ENCODE measurements at regions not wholly inside any gene's neighbourhood (a gene's known extent, or its start where the extent isn't known, plus 50 kb on each side); places are given as distances from the start of the nearest gene placed in this dataset.

DNA sequence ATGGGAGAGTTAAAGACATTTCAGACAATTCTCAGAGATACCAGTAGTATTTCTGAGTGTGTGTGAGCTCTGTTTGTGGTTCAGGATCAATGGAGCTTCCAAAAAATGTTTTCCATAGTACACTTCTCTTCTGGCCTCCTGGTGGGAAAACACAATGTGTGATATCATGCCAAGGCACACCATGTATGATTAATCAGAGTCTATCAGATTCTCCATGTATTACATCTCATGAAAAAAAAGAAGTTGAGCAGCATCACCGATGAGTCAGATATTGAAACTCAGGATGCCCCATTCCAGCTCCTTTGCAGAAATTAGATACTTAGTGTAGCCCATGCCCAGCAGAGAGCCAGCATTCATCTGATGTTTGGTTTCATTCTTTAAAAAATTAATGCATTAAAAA lies 620.3 kb upstream of the POU3F3 start:
- no peaks in the 10 kb centered on the region for H3K36me3 ChIP-seq (ENCODE audit: control insufficient read depth in 1 of 2, insufficient read depth in 2 of 2, low read length in 2 of 2)
- no peaks in the 10 kb centered on the region for H3K9me2 ChIP-seq (ENCODE audit: insufficient read depth)
- no peaks in the 10 kb centered on the region for H4K20me1 ChIP-seq (ENCODE audit: insufficient read depth)
- no peak for ATAC-seq
- H3K79me2 ChIP-seq (ENCODE audit: insufficient read depth, low read length): no peaks in the 10 kb centered on the region
- TF ChIP-seq FOSL1 (IDR thresholded peaks at IDR 0.05; ENCODE audit: low read depth) (no peak), EZH2 (IDR thresholded peaks at IDR 0.05) (no peak), EGR1 (IDR thresholded peaks at IDR 0.05; ENCODE audit: low read depth) (no peak), ZFX (IDR thresholded peaks at IDR 0.05) (no peak), POLR2A (IDR thresholded peaks at IDR 0.05; ENCODE audit: borderline replicate concordance, extremely low read depth, insufficient read depth, insufficient read length) (no peak), ELF1 (IDR thresholded peaks at IDR 0.05; ENCODE audit: borderline replicate concordance, low read depth) (no peak), EZH2phosphoT487 (IDR thresholded peaks at IDR 0.05; ENCODE audit: borderline replicate concordance) (no peak), TCF7L2 (IDR thresholded peaks at IDR 0.05; ENCODE audit: borderline replicate concordance, extremely low read depth, insufficient read depth, insufficient read length) (no peak), YY1 (IDR thresholded peaks at IDR 0.05; ENCODE audit: extremely low read depth, insufficient replicate concordance, low read depth, low read length) (no peak)
- TF ChIP-seq, protein P1, sequence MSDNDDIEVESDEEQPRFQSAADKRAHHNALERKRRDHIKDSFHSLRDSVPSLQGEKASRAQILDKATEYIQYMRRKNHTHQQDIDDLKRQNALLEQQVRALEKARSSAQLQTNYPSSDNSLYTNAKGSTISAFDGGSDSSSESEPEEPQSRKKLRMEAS (IDR thresholded peaks at IDR 0.05): no peak
- POLR2A ChIA-PET: no interaction called here
- no TSS peak for BruUV-seq (replicated peaks)
- H3K9ac ChIP-seq (ENCODE audit: low read length): no peak overlapping the region
- no peaks in the 10 kb centered on the region for H3K27me3 ChIP-seq (ENCODE audit: insufficient read depth, low read length)
- no peak overlapping the region for H3K4me2 ChIP-seq (ENCODE audit: low read length)
- no peak overlapping the region for H3K27ac ChIP-seq (ENCODE audit: low read depth, low read length)
- RAD21 ChIA-PET (ENCODE audit: low non-redundant PET in 1 of 2, low total read pairs in 2 of 2, uncharacterized antibody in 2 of 2, unreplicated experiment in 2 of 2): no interaction called here
- DNase-seq (ENCODE audit: low read depth, low spot score): no peak
- CTCF ChIA-PET: no interaction called here
- no peaks in the 10 kb centered on the region for H3K4me1 ChIP-seq (ENCODE audit: control insufficient read depth in 1 of 2, insufficient read depth in 2 of 2, low read length in 2 of 2)
- H3K4me3 ChIP-seq (replicated peaks in 1 of 2; ENCODE audit: low read depth in 1 of 2, low read length in 2 of 2): no peak overlapping the region
- peaks cover 7 to 31% of the 10 kb centered on the region in 2 experiments; a peak in 3 of 4 replicates for H3K9me3 ChIP-seq (ENCODE audit: control insufficient read depth in 1 of 2, insufficient read depth in 1 of 2, low read depth in 1 of 2, low read length in 2 of 2)
- H2AFZ ChIP-seq (ENCODE audit: low read depth, low read length, poor library complexity, severe bottlenecking): no peak overlapping the region
- intact Hi-C loops (cut with micrococcal nuclease): no loop called here

DNA sequence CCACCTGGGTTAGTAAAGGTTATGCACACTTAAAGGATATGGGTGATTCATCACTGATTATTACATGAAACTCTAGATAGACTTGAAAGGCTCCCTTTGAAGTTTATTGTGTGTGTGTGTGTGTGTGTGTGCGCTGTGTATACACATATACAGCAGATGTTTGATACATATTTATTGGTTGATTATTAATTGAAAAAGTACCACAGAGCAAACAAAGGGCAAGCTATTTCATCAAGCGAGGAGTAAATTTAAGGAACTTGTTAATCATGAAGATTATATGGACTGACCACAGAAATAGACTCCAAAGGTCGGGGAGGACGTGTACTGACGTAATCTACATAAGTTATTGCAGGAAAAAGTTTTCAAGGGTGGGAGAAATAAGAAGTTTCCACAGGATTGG lies 617.4 kb upstream of the POU3F3 start:
- H3K9me2 ChIP-seq (ENCODE audit: insufficient read depth): no peaks in the 10 kb centered on the region
- DNase-seq (ENCODE audit: low read depth, low spot score) (no peak), ATAC-seq (no peak)
- H3K4me3 ChIP-seq (replicated peaks in 1 of 2; ENCODE audit: low read depth in 1 of 2, low read length in 2 of 2): no peak overlapping the region
- CTCF ChIA-PET: no interaction called here
- H3K79me2 ChIP-seq (ENCODE audit: insufficient read depth, low read length): no peaks in the 10 kb centered on the region
- no peaks in the 10 kb centered on the region for H3K27me3 ChIP-seq (ENCODE audit: insufficient read depth, low read length)
- H3K4me2 ChIP-seq (ENCODE audit: low read length): no peak overlapping the region
- no peaks in the 10 kb centered on the region for H4K20me1 ChIP-seq (ENCODE audit: insufficient read depth)
- POLR2A ChIA-PET: no interaction called here
- no peaks in the 10 kb centered on the region for H3K4me1 ChIP-seq (ENCODE audit: control insufficient read depth in 1 of 2, insufficient read depth in 2 of 2, low read length in 2 of 2)
- H3K9me3 ChIP-seq (ENCODE audit: control insufficient read depth in 1 of 2, insufficient read depth in 1 of 2, low read depth in 1 of 2, low read length in 2 of 2): peaks cover 0 to 24% of the 10 kb centered on the region in 2 experiments; a peak in 3 of 4 replicates
- RAD21 ChIA-PET (ENCODE audit: low non-redundant PET in 1 of 2, low total read pairs in 2 of 2, uncharacterized antibody in 2 of 2, unreplicated experiment in 2 of 2): no interaction called here
- no peaks in the 10 kb centered on the region for H3K36me3 ChIP-seq (ENCODE audit: control insufficient read depth in 1 of 2, insufficient read depth in 2 of 2, low read length in 2 of 2)
- TF ChIP-seq SRF (IDR thresholded peaks at IDR 0.05; ENCODE audit: low read depth): no peak
- no TSS peak for BruUV-seq (replicated peaks)
- H3K27ac ChIP-seq (ENCODE audit: low read depth, low read length): no peak overlapping the region
- no peak overlapping the region for H3K9ac ChIP-seq (ENCODE audit: low read length)
- H2AFZ ChIP-seq (ENCODE audit: low read depth, low read length, poor library complexity, severe bottlenecking): no peak overlapping the region
- intact Hi-C loops (cut with micrococcal nuclease): no loop called here
